Endothelial cell of umbilical vein (primary cell): ENCODE measurements at regions not wholly inside any gene's neighbourhood (a gene's known extent, or its start where the extent isn't known, plus 50 kb on each side); places are given as distances from the start of the nearest gene placed in this dataset.

Experiments used
- BruUV-seq: library from RNA; stranded (reverse); fragments of 400-500 nt; replicated peaks from 2 replicates; lab custom pipeline; 2021; lab: Mats Ljungman, UMichigan
- CTCF ChIA-PET: fragments of 300-600, 350-600 bp; sonication (Branson Sonifier 250); formaldehyde crosslinking; loops from one replicate; lab custom pipeline; 2021; ENCODE audit warnings: antibody characterized with exemption, inconsistent platforms; lab: Charles Lee
- POLR2A ChIA-PET: fragments of 300-600, 350-600 bp; sonication (Branson Sonifier 250); formaldehyde crosslinking; loops from one replicate; lab custom pipeline; 2021; ENCODE audit warnings: antibody characterized with exemption, inconsistent platforms; lab: Charles Lee
- DNase-seq: peaks from one replicate; pipeline ENCODE4 v3.0.0-alpha.2; 2011; ENCODE audit warnings: low read depth, low spot score
- FAIRE-seq: peaks from 2 replicates; lab custom pipeline; 2011; peaks lifted over from hg19 to GRCh38; lab: Jason Lieb, UNC
- H2AFZ ChIP-seq: 2 replicates; pipeline ENCODE4 v1.6.0; 2012; ENCODE audit warnings: low read depth, low read length, control low read depth, inconsistent platforms
- H3K27ac ChIP-seq: 2 replicates; pipeline ENCODE4 v1.5.1; 2011; ENCODE audit warnings: low read depth, mild to moderate bottlenecking, control low read depth, low read length, moderate library complexity; ENCODE audit not compliant: insufficient read depth
- H3K27me3 ChIP-seq, 2 experiments: 2 replicates each; pipeline versions ENCODE4 v1.6.0 to v1.6.1; 2011; ENCODE audit warnings: low read length in 2 of 2, mixed read lengths in 1 of 2; ENCODE audit not compliant: control insufficient read depth in 2 of 2, insufficient read depth in 2 of 2
- H3K36me3 ChIP-seq, 2 experiments: 2 replicates in 1 of 2; 3 replicates in 1 of 2; pipeline ENCODE4 v1.5.1; 2011; ENCODE audit warnings: low read length in 2 of 2, mild to moderate bottlenecking in 1 of 2, moderate library complexity in 1 of 2; ENCODE audit not compliant: control insufficient read depth in 2 of 2, insufficient read depth in 2 of 2; ENCODE audit errors: extremely low read depth in 1 of 2
- H3K4me1 ChIP-seq: 3 replicates; pipeline ENCODE4 v1.5.1; 2011; ENCODE audit warnings: mild to moderate bottlenecking, low read length; ENCODE audit not compliant: control insufficient read depth, insufficient read depth; ENCODE audit errors: extremely low read depth
- H3K4me2 ChIP-seq: 2 replicates; pipeline ENCODE4 v1.6.1; 2011; ENCODE audit warnings: low read length, control low read depth, mixed read lengths; ENCODE audit not compliant: insufficient read depth
- H3K4me3 ChIP-seq, 3 experiments: fragments of 200-600 bp in 1 of 3; sonication (generic), shearing (Covaris generic) in 1 of 3; replicated peaks in 1 of 3; 2 replicates each; pipeline ENCODE4 v1.5.1; 2011 to 2016; ENCODE audit warnings: control low read depth in 3 of 3, low read length in 3 of 3, mild to moderate bottlenecking in 2 of 3, inconsistent platforms in 1 of 3, low read depth in 1 of 3, moderate library complexity in 1 of 3; ENCODE audit not compliant: insufficient read depth in 1 of 3
- H3K79me2 ChIP-seq: 2 replicates; pipeline ENCODE4 v1.6.0; 2012; ENCODE audit warnings: low read length, inconsistent platforms; ENCODE audit not compliant: control insufficient read depth, insufficient read depth
- H3K9ac ChIP-seq: replicated peaks from 2 replicates; pipeline ENCODE3; 2011; ENCODE audit warnings: low read length, control low read depth; ENCODE audit not compliant: insufficient read depth; ENCODE audit errors: extremely low read depth
- H3K9me1 ChIP-seq: replicated peaks from 3 replicates; pipeline ENCODE4 v1.6.0; 2011; ENCODE audit warnings: mild to moderate bottlenecking, low read length; ENCODE audit not compliant: control insufficient read depth, insufficient read depth; ENCODE audit errors: extremely low read depth
- H3K9me3 ChIP-seq: replicated peaks from 2 replicates; pipeline ENCODE4 v1.5.1; 2012; ENCODE audit warnings: low read length, inconsistent platforms; ENCODE audit not compliant: control insufficient read depth, insufficient read depth
- H4K20me1 ChIP-seq: replicated peaks from 2 replicates; pipeline ENCODE3; 2011; ENCODE audit warnings: mild to moderate bottlenecking, low read length; ENCODE audit not compliant: control insufficient read depth, insufficient read depth; ENCODE audit errors: extremely low read depth
- CTCF ChIP-seq, 2 donors: IDR thresholded peaks; 1 replicate in 1 of 2; 2 replicates in 1 of 2; pipeline ENCODE4 v1.5.1; 2011; ENCODE audit warnings: low read length in 2 of 2, mild to moderate bottlenecking in 2 of 2, moderate library complexity in 2 of 2, control low read depth in 1 of 2, inconsistent platforms in 1 of 2, low read depth in 1 of 2; ENCODE audit not compliant: insufficient read depth in 1 of 2; ENCODE audit errors: extremely low read depth in 1 of 2
- EZH2 ChIP-seq: IDR thresholded peaks from 2 replicates; pipeline ENCODE4 v1.6.1; 2012; ENCODE audit warnings: borderline replicate concordance, low read depth, mild to moderate bottlenecking, moderate library complexity, low read length, inconsistent platforms; ENCODE audit not compliant: severe bottlenecking
- FOS ChIP-seq: IDR thresholded peaks from 2 replicates; pipeline ENCODE4 v1.6.1; 2011; ENCODE audit warnings: mild to moderate bottlenecking, low read length, moderate library complexity, borderline replicate concordance; ENCODE audit not compliant: insufficient read depth
- GATA2 ChIP-seq: IDR thresholded peaks from 2 replicates; pipeline ENCODE4 v1.7.0; 2011; ENCODE audit warnings: low read depth, mild to moderate bottlenecking, moderate library complexity, mixed read lengths, low read length; ENCODE audit not compliant: insufficient read length, insufficient read depth
- JUN ChIP-seq: IDR thresholded peaks from 2 replicates; pipeline ENCODE4 v1.6.1; 2011; ENCODE audit warnings: borderline replicate concordance, low read depth; ENCODE audit not compliant: insufficient read length, insufficient read depth
- MAX ChIP-seq: IDR thresholded peaks from 2 replicates; pipeline ENCODE4 v1.6.1; 2011; ENCODE audit not compliant: insufficient read depth, insufficient read length
- MYC ChIP-seq: IDR thresholded peaks from one replicate; pipeline ENCODE4 v1.6.1; 2011; ENCODE audit warnings: mild to moderate bottlenecking, low read depth, low read length
- POLR2A ChIP-seq: IDR thresholded peaks from 2 replicates; pipeline ENCODE4 v1.6.1; 2012; ENCODE audit warnings: low read depth, mild to moderate bottlenecking, control low read depth, low read length
- POLR2AphosphoS5 ChIP-seq: IDR thresholded peaks from 2 replicates; pipeline ENCODE4 v1.6.1; 2012; ENCODE audit warnings: low read depth, mild to moderate bottlenecking, control low read depth, low read length, moderate library complexity; ENCODE audit not compliant: insufficient read depth
- dilution Hi-C: fragments of 300-500 bp; cut with MboI; formaldehyde crosslinking; loops from one replicate; pipeline ENCODE4 v1.15.0; 2019; ENCODE audit warnings: low sequenced_read_pairs; ENCODE audit not compliant: extremely low pct_ligation_motif_present
- intact Hi-C: fragments of 100-400 bp; cut with micrococcal nuclease; formaldehyde crosslinking; loops from one replicate; pipeline ENCODE4 v1.10.0; 2022

DNA sequence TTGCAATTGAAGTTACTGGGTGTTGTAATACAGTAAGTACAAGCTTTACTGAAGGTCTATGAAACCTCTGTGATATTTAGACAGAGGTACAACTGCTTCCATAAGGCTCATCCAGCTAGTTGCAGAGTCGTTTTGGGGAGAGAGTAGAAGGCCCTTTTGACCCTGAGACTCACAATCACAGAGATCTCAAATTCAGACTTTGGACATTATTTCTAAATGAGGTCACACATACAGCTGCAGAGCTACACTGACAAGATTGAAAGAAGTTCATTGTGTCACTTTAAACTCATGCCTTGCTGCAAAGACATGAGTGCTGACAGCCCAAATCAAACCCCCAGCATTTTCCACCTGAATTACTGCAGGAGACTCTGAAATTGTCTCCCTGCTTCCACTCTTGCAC, 205.9 kb upstream of the TMEM161B start:
- intact Hi-C loops = no loop called here

More for the DNA sequence above, 205.9 kb upstream of the TMEM161B start:
- no TSS peak for BruUV-seq
- Histone ChIP-seq H3K79me2 (no peaks in the 10 kb centered on the region), H3K9me3 (no peaks in the 10 kb centered on the region), H2AFZ (no peak overlapping the region), H3K9ac (no peak overlapping the region), H3K36me3 (no peaks in the 10 kb centered on the region), H3K4me2 (no peak overlapping the region), H3K9me1 (no peaks in the 10 kb centered on the region), H3K4me3 (no peak overlapping the region), H3K27ac (no peak overlapping the region), H4K20me1 (no peaks in the 10 kb centered on the region), H3K4me1 (no peaks in the 10 kb centered on the region), H3K27me3 (no peaks in the 10 kb centered on the region)
- no peak for DNase-seq
- TF ChIP-seq EZH2 = no peak
- no peak for TF ChIP-seq MAX
- TF ChIP-seq POLR2A = no peak
- no peak for TF ChIP-seq GATA2
- no peak for TF ChIP-seq MYC
- no peak for TF ChIP-seq POLR2AphosphoS5
- TF ChIP-seq FOS = no peak
- TF ChIP-seq JUN = no peak
- TF ChIP-seq CTCF (IDR thresholded peaks at IDR 0.05; ENCODE audit: extremely low read depth in 1 of 2, insufficient read depth in 1 of 2, low read depth in 1 of 2, low read length in 2 of 2) = no peak
- POLR2A ChIA-PET = no interaction called here
- FAIRE-seq = no peak
- dilution Hi-C loops = no loop called here
- CTCF ChIA-PET = no interaction called here
